AG09309 (cell line): ENCODE measurements at regions not wholly inside any gene's neighbourhood (a gene's known extent, or its start where the extent isn't known, plus 50 kb on each side); places are given as distances from the start of the nearest gene placed in this dataset.
A peak's percentile ranks its signal among the peaks of the same experiment; 100 is the strongest.
"Not testable (repeated sequence)": the region's sequence is repeated elsewhere in the genome, so short reads cannot be mapped to it uniquely, and the experiment has no call there.

ENCODE experiments used
- DNase-seq: peaks from one replicate; pipeline ENCODE4 v3.0.0-alpha.2; 2010; ENCODE audit warnings: low read depth
- H3K4me3 ChIP-seq: 2 replicates; pipeline ENCODE4 v1.5.1; 2011; ENCODE audit warnings: mild to moderate bottlenecking, low read depth, low read length, moderate library complexity; ENCODE audit not compliant: control insufficient read depth
- CTCF ChIP-seq: IDR thresholded peaks from 2 replicates; pipeline ENCODE4 v1.5.1; 2011; ENCODE audit warnings: mild to moderate bottlenecking, low read depth, low read length, inconsistent platforms; ENCODE audit not compliant: insufficient read depth, control insufficient read depth; ENCODE audit errors: missing control alignments

GRCh38 chr19:29881386-29881785 is 60.7 kb upstream of the URI1 start:
- H3K4me3 ChIP-seq: no peak overlapping the region
- TF ChIP-seq CTCF: no peak
- no peak for DNase-seq

- H3K4me3 ChIP-seq: no peak overlapping the region
- no peak for TF ChIP-seq CTCF
- no peak for DNase-seq
These were observed 59.3 kb upstream of the URI1 start for GRCh38 chr19:29882719-29883105.

- H3K4me3 ChIP-seq: no peak overlapping the region
- no peak for DNase-seq
- TF ChIP-seq CTCF: no peak
These were observed 58.0 kb upstream of the URI1 start for GRCh38 chr19:29884044-29884443.

GRCh38 chr19:29884466-29884865 is 57.6 kb upstream of the URI1 start:
- no peak overlapping the region for H3K4me3 ChIP-seq
- no peak for TF ChIP-seq CTCF
- no peak for DNase-seq

- H3K4me3 ChIP-seq, DNase-seq: not testable (repeated sequence)
These were observed 55.9 kb upstream of the URI1 start for GRCh38 chr19:29886106-29886505.

- no peak overlapping the region for H3K4me3 ChIP-seq
- DNase-seq: no peak
- TF ChIP-seq CTCF: no peak
These were observed 55.5 kb upstream of the URI1 start for GRCh38 chr19:29886586-29886985.

- no peak for DNase-seq
- TF ChIP-seq CTCF: peak; percentile 14
These were observed 54.6 kb upstream of the URI1 start for GRCh38 chr19:29887442-29887855.

GRCh38 chr19:29888047-29888446 is 54.0 kb upstream of the URI1 start:
- H3K4me3 ChIP-seq, DNase-seq: not testable (repeated sequence)

More at GRCh38 chr19:29887442-29887855, 54.6 kb upstream of the URI1 start:
- H3K4me3 ChIP-seq: no peak overlapping the region
